Neural progenitor cell (in vitro differentiated cells): ENCODE measurements at regions not wholly inside any gene's neighbourhood (a gene's known extent, or its start where the extent isn't known, plus 50 kb on each side); places are given as distances from the start of the nearest gene placed in this dataset.
"Not testable (repeated sequence)": the region's sequence is repeated elsewhere in the genome, so short reads cannot be mapped to it uniquely, and the experiment has no call there.

Experiments
- EZH2phosphoT487 ChIP-seq: fragments of 200-600 bp; sonication (generic); IDR thresholded peaks from 2 replicates; pipeline ENCODE4 v1.6.1; 2017; ENCODE audit warnings: antibody characterized with exemption
- TF ChIP-seq, protein P1 (sequence below): fragments of 200-600 bp; sonication (generic); IDR thresholded peaks from 2 replicates; pipeline ENCODE4 v1.5.1; 2017; ENCODE audit warnings: antibody characterized with exemption, mild to moderate bottlenecking

DNA sequence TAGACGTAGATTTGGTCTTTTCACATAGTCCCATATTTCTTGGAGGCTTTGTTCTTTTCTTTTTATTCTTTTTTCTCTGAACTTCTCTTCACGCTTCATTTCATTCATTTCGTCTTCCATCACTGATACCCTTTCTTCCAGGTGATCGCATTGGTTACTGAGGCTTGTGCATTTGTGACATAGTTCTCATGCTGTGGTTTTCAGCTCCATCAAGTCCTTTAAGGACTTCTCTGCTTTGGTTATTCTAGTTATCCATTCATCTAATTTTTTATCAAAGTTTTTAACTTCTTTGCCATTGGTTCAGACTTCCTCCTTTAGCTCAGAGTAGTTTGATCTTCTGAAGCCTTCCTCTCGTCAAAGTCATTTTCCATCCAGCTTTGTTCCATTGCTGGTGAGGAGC lies 125.8 kb downstream of the PRL start:
- TF ChIP-seq, protein P1, sequence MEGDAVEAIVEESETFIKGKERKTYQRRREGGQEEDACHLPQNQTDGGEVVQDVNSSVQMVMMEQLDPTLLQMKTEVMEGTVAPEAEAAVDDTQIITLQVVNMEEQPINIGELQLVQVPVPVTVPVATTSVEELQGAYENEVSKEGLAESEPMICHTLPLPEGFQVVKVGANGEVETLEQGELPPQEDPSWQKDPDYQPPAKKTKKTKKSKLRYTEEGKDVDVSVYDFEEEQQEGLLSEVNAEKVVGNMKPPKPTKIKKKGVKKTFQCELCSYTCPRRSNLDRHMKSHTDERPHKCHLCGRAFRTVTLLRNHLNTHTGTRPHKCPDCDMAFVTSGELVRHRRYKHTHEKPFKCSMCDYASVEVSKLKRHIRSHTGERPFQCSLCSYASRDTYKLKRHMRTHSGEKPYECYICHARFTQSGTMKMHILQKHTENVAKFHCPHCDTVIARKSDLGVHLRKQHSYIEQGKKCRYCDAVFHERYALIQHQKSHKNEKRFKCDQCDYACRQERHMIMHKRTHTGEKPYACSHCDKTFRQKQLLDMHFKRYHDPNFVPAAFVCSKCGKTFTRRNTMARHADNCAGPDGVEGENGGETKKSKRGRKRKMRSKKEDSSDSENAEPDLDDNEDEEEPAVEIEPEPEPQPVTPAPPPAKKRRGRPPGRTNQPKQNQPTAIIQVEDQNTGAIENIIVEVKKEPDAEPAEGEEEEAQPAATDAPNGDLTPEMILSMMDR, result not testable (repeated sequence)
- TF ChIP-seq EZH2phosphoT487, result not testable (repeated sequence)
